Thymus (tissue), 11 donors: ENCODE measurements at regions not wholly inside any gene's neighbourhood (a gene's known extent, or its start where the extent isn't known, plus 50 kb on each side); places are given as distances from the start of the nearest gene placed in this dataset.
"Not testable (repeated sequence)": the region's sequence is repeated elsewhere in the genome, so short reads cannot be mapped to it uniquely, and the experiment has no call there.

Experiments
- DNase-seq, 9 donors: peaks; one replicate each; pipeline ENCODE4 v3.0.0-alpha.2; 2013; ENCODE audit warnings: low spot score in 9 of 9, low read depth in 6 of 9, missing footprints in 1 of 9
- H3K27ac ChIP-seq, 2 donors: one replicate each; pipeline ENCODE4 v1.5.1; 2013; ENCODE audit warnings: control low read depth in 1 of 2, low read depth in 1 of 2, low read length in 1 of 2, mild to moderate bottlenecking in 1 of 2, moderate library complexity in 1 of 2
- H3K27me3 ChIP-seq, 2 donors: one replicate each; pipeline ENCODE4 v1.5.1; 2013; ENCODE audit warnings: low read length in 1 of 2; ENCODE audit not compliant: control insufficient read depth in 2 of 2, insufficient read depth in 1 of 2
- H3K36me3 ChIP-seq, 2 donors: one replicate each; pipeline ENCODE4 v1.5.1; 2013; ENCODE audit warnings: low read length in 1 of 2, mild to moderate bottlenecking in 1 of 2, moderate library complexity in 1 of 2; ENCODE audit not compliant: control insufficient read depth in 2 of 2, insufficient read depth in 2 of 2
- H3K4me1 ChIP-seq, 2 donors: one replicate each; pipeline ENCODE4 v1.5.1; 2013; ENCODE audit warnings: low read length in 2 of 2; ENCODE audit not compliant: control insufficient read depth in 2 of 2, insufficient read depth in 2 of 2
- H3K4me3 ChIP-seq, 2 donors: one replicate each; pipeline ENCODE4 v1.5.1; 2013; ENCODE audit warnings: low read length in 2 of 2, control low read depth in 1 of 2, mild to moderate bottlenecking in 1 of 2
- H3K9me3 ChIP-seq, 2 donors: one replicate each; pipeline ENCODE4 v1.5.1; 2013; ENCODE audit warnings: low read length in 1 of 2, mild to moderate bottlenecking in 1 of 2; ENCODE audit not compliant: control insufficient read depth in 2 of 2, insufficient read depth in 1 of 2
- WGBS: extraction: QIAGEN DNeasy Blood & Tissue Kit; methylation state at CpG from one replicate; pipeline ENCODE4 v1.1.7; 2013; 5-methylcytosine and 5-hydroxymethylcytosine counted together
- donor health status: healthy.

GRCh38 chr16:86345516-86345915, 164.8 kb upstream of the FOXF1 start:
- Histone ChIP-seq H3K36me3 (no peaks in the 10 kb centered on the region), H3K4me3 (no peak overlapping the region), H3K4me1 (no peaks in the 10 kb centered on the region), H3K9me3 (no peaks in the 10 kb centered on the region), H3K27ac (no peak overlapping the region), H3K27me3 (peaks cover 2 to 55% of the 10 kb centered on the region in 2 donors)
- 43% methylated on average over 9 of the region's 12 CpGs for WGBS
- no peak for DNase-seq

- DNase-seq = no peak
- Histone ChIP-seq H3K27ac (no peak overlapping the region), H3K4me1 (no peaks in the 10 kb centered on the region), H3K4me3 (no peak overlapping the region), H3K9me3 (no peaks in the 10 kb centered on the region), H3K27me3 (peaks cover 2 to 51% of the 10 kb centered on the region in 2 donors), H3K36me3 (no peaks in the 10 kb centered on the region)
- WGBS = 70% methylated on average over 7 of the region's 7 CpGs
These were observed 164.3 kb upstream of the FOXF1 start for GRCh38 chr16:86346034-86346433.

- H3K27me3 ChIP-seq = peaks cover 2 to 50% of the 10 kb centered on the region in 2 donors
- H3K9me3 ChIP-seq = no peaks in the 10 kb centered on the region
- H3K27ac ChIP-seq = no peak overlapping the region
- H3K4me1 ChIP-seq = no peaks in the 10 kb centered on the region
- no peak for DNase-seq
- 71% methylated on average over 3 of the region's 3 CpGs for WGBS
- H3K36me3 ChIP-seq = no peaks in the 10 kb centered on the region
- no peak overlapping the region for H3K4me3 ChIP-seq
These were observed 163.2 kb upstream of the FOXF1 start for GRCh38 chr16:86347090-86347489.

GRCh38 chr16:86347916-86348555, 162.3 kb upstream of the FOXF1 start:
- 65% methylated on average over 11 of the region's 11 CpGs for WGBS
- H3K36me3 ChIP-seq = no peaks in the 10 kb centered on the region
- DNase-seq = no peak
- no peak overlapping the region for H3K4me3 ChIP-seq
- H3K27ac ChIP-seq = no peak overlapping the region
- H3K9me3 ChIP-seq = no peaks in the 10 kb centered on the region
- peaks cover 2 to 45% of the 10 kb centered on the region in 2 donors for H3K27me3 ChIP-seq
- no peaks in the 10 kb centered on the region for H3K4me1 ChIP-seq

GRCh38 chr16:86349338-86349900, 160.9 kb upstream of the FOXF1 start:
- no peaks in the 10 kb centered on the region for H3K9me3 ChIP-seq
- H3K27me3 ChIP-seq = peaks cover 0 to 31% of the 10 kb centered on the region in 2 donors
- WGBS = 89% methylated on average over 5 of the region's 5 CpGs
- H3K27ac ChIP-seq = no peak overlapping the region
- H3K4me3 ChIP-seq = no peak overlapping the region
- H3K4me1 ChIP-seq = no peaks in the 10 kb centered on the region
- no peaks in the 10 kb centered on the region for H3K36me3 ChIP-seq
- no peak for DNase-seq

GRCh38 chr16:86350289-86350688, 160.0 kb upstream of the FOXF1 start:
- Histone ChIP-seq H3K9me3 (no peaks in the 10 kb centered on the region), H3K27ac (no peak overlapping the region), H3K4me1 (no peaks in the 10 kb centered on the region), H3K4me3 (no peak overlapping the region), H3K36me3 (no peaks in the 10 kb centered on the region), H3K27me3 (peaks cover 0 to 26% of the 10 kb centered on the region in 2 donors)
- DNase-seq = no peak
- 73% methylated on average over 5 of the region's 5 CpGs for WGBS

GRCh38 chr16:86351041-86351784, 159.1 kb upstream of the FOXF1 start:
- Histone ChIP-seq H3K27me3 (peaks cover 0 to 22% of the 10 kb centered on the region in 2 donors), H3K27ac (no peak overlapping the region), H3K4me3 (no peak overlapping the region), H3K9me3 (no peaks in the 10 kb centered on the region), H3K4me1 (no peaks in the 10 kb centered on the region), H3K36me3 (no peaks in the 10 kb centered on the region)
- DNase-seq = no peak
- WGBS = 61% methylated on average over 20 of the region's 20 CpGs

- DNase-seq, H3K27ac ChIP-seq, H3K4me1 ChIP-seq, H3K36me3 ChIP-seq, H3K4me3 ChIP-seq, H3K9me3 ChIP-seq: not testable (repeated sequence)
- 67% methylated on average over 10 of the region's 10 CpGs for WGBS
- H3K27me3 ChIP-seq = peaks cover 0 to 22% of the 10 kb centered on the region in 2 donors
These were observed 158.6 kb upstream of the FOXF1 start for GRCh38 chr16:86351785-86352139.

GRCh38 chr16:86353148-86353547, 157.2 kb upstream of the FOXF1 start:
- Histone ChIP-seq H3K9me3 (no peaks in the 10 kb centered on the region), H3K4me1 (no peaks in the 10 kb centered on the region), H3K4me3 (no peak overlapping the region), H3K27ac (no peak overlapping the region), H3K27me3 (peaks cover 0 to 17% of the 10 kb centered on the region in 2 donors), H3K36me3 (no peaks in the 10 kb centered on the region)
- DNase-seq = no peak
- 78% methylated on average over 11 of the region's 11 CpGs for WGBS
